HepG2 (cell line): ENCODE measurements at regions not wholly inside any gene's neighbourhood (a gene's known extent, or its start where the extent isn't known, plus 50 kb on each side); places are given as distances from the start of the nearest gene placed in this dataset.

Source experiments
- ATAC-seq: fragments of 200-7000 bp; cut with Tn5 transposase; 3 replicates; pipeline ENCODE4 v1.9.1; 2020; ENCODE audit warnings: mild to moderate bottlenecking, moderate library complexity
- BruUV-seq: library from RNA; stranded (reverse); fragments of 400-500 nt; replicated peaks from 2 replicates; lab custom pipeline; 2021; lab: Mats Ljungman, UMichigan
- CTCF ChIA-PET: fragments of 300-600 bp; formaldehyde crosslinking; extraction: SDS; loops from one replicate; lab custom pipeline; 2021; ENCODE audit warnings: low total read pairs, inconsistent platforms, low intra/inter-chr PET ratio; lab: Yijun Ruan, JAX
- POLR2A ChIA-PET: fragments of 350-600 bp; sonication (Branson Sonifier 250); formaldehyde crosslinking; loops from one replicate; lab custom pipeline; 2020; ENCODE audit warnings: antibody characterized with exemption, inconsistent platforms; lab: Yijun Ruan, JAX
- DNase-seq: peaks from one replicate; pipeline ENCODE4 v3.0.0-alpha.2; 2015; ENCODE audit warnings: low spot score
- FAIRE-seq: peaks from 3 replicates; lab custom pipeline; 2011; peaks lifted over from hg19 to GRCh38; lab: Jason Lieb, UNC
- H2AFZ ChIP-seq: one replicate; pipeline ENCODE4 v1.6.1; 2011; ENCODE audit warnings: low read length, inconsistent platforms
- H3K27ac ChIP-seq: fragments of 300-600 bp; 3 replicates; pipeline ENCODE4 v1.8.0; 2011; ENCODE audit warnings: mixed run types, mild to moderate bottlenecking, mixed read lengths, low read length, inconsistent platforms; ENCODE audit not compliant: insufficient read depth; ENCODE audit errors: extremely low read length
- H3K27me3 ChIP-seq, 2 experiments: fragments of 200-600 bp in 1 of 2; 2 replicates in 1 of 2; 3 replicates in 1 of 2; pipeline versions ENCODE4 v1.6.0 to v1.8.0; 2011; ENCODE audit warnings: low read length in 2 of 2, mild to moderate bottlenecking in 2 of 2, moderate library complexity in 2 of 2, inconsistent platforms in 1 of 2; ENCODE audit not compliant: insufficient read depth in 2 of 2, control insufficient read depth in 1 of 2
- H3K36me3 ChIP-seq, 2 experiments: fragments of 200-600 bp in 1 of 2; replicated peaks in 1 of 2; 2 replicates in 1 of 2; 3 replicates in 1 of 2; pipeline versions ENCODE4 v1.5.1 to v1.8.0; 2011; ENCODE audit warnings: low read length in 2 of 2, inconsistent platforms in 1 of 2; ENCODE audit not compliant: insufficient read depth in 2 of 2, control insufficient read depth in 1 of 2
- H3K4me1 ChIP-seq: 2 replicates; pipeline ENCODE4 v1.5.1; 2012; ENCODE audit warnings: low read length, inconsistent platforms; ENCODE audit not compliant: insufficient read depth
- H3K4me2 ChIP-seq: 2 replicates; pipeline ENCODE4 v1.6.0; 2011; ENCODE audit warnings: low read depth, low read length, inconsistent platforms
- H3K4me3 ChIP-seq, 3 experiments: fragments of 200-600 bp in 1 of 3; sonication (generic), shearing (Covaris generic) in 1 of 3; replicated peaks in 1 of 3; 2 replicates each; pipeline ENCODE4 v1.5.1; 2011 to 2016; ENCODE audit warnings: low read length in 3 of 3, inconsistent platforms in 2 of 3, low read depth in 2 of 3, mild to moderate bottlenecking in 2 of 3, control low read depth in 1 of 3, mixed read lengths in 1 of 3; ENCODE audit not compliant: insufficient read depth in 1 of 3
- H3K79me2 ChIP-seq: one replicate; pipeline ENCODE4 v1.6.1; 2011; ENCODE audit warnings: low read length, inconsistent platforms; ENCODE audit not compliant: insufficient read depth
- H3K9ac ChIP-seq: 2 replicates; pipeline ENCODE4 v1.6.0; 2011; ENCODE audit warnings: mild to moderate bottlenecking, low read depth, low read length, inconsistent platforms; ENCODE audit not compliant: insufficient read depth
- H3K9me3 ChIP-seq: 2 replicates; pipeline ENCODE4 v1.5.1; 2012; ENCODE audit warnings: mild to moderate bottlenecking, low read length
- H4K20me1 ChIP-seq: 2 replicates; pipeline ENCODE4 v1.6.0; 2011; ENCODE audit warnings: inconsistent platforms, mild to moderate bottlenecking, low read length, moderate library complexity; ENCODE audit not compliant: insufficient read depth
- GATAD2A ChIP-seq: IDR thresholded peaks from 2 replicates; pipeline ENCODE4 v1.6.1; 2016
- HMGXB4 ChIP-seq, 2 experiments: sonication (generic) in 1 of 2; formaldehyde crosslinking in 1 of 2; IDR thresholded peaks; 2 replicates each; pipeline versions ENCODE4 v1.4.0 to v1.6.1; 2018 to 2020; ENCODE audit warnings: missing genetic modification reagents in 2 of 2, borderline replicate concordance in 1 of 2, low read depth in 1 of 2, mild to moderate bottlenecking in 1 of 2, missing biosample characterization in 1 of 2
- HOXA5 ChIP-seq: sonication (generic); formaldehyde crosslinking; IDR thresholded peaks from 2 replicates; pipeline ENCODE4 v1.4.0; 2020; ENCODE audit warnings: missing genetic modification reagents
- MAFF ChIP-seq: IDR thresholded peaks from 2 replicates; pipeline ENCODE4 v1.6.1; 2011; ENCODE audit warnings: low read depth, low read length, improper control_type of control experiment
- PCBP2 ChIP-seq: fragments of 200-400 bp; formaldehyde crosslinking; optimal IDR thresholded peaks from 2 replicates; pipeline ENCODE3; 2018; ENCODE audit warnings: low read length, low read depth; ENCODE audit not compliant: poor library complexity, severe bottlenecking
- PREB ChIP-seq: sonication (generic); formaldehyde crosslinking; IDR thresholded peaks from 2 replicates; pipeline ENCODE4 v1.4.0; 2020; ENCODE audit warnings: missing genetic modification reagents
- RAD51 ChIP-seq: fragments of 450-650 bp; IDR thresholded peaks from 2 replicates; pipeline ENCODE4 v1.6.1; 2016; ENCODE audit warnings: borderline replicate concordance
- ZNF550 ChIP-seq: sonication (generic); formaldehyde crosslinking; IDR thresholded peaks from 2 replicates; pipeline ENCODE4 v1.4.0; 2020; ENCODE audit warnings: mild to moderate bottlenecking, missing genetic modification reagents, borderline replicate concordance
- ZNF556 ChIP-seq: sonication (generic); formaldehyde crosslinking; IDR thresholded peaks from 2 replicates; pipeline ENCODE4 v1.4.0; 2020; ENCODE audit warnings: mild to moderate bottlenecking, missing genetic modification reagents, borderline replicate concordance
- WGBS: methylation state at CpG from one replicate; pipeline ENCODE4 v1.1.6; 2017; ENCODE audit warnings: low lambda C conversion rate; 5-methylcytosine and 5-hydroxymethylcytosine counted together
- in situ Hi-C: cut with HindIII; loops from 2 replicates; pipeline ENCODE4 v1.10.0; 2017; ENCODE audit warnings: low pct_unique_long_range_greater_than_20kb; ENCODE audit not compliant: extremely low pct_ligation_motif_present
- intact Hi-C: fragments of 100-400 bp; cut with micrococcal nuclease; formaldehyde crosslinking; loops from one replicate; pipeline ENCODE4 v1.10.0; 2022; ENCODE audit not compliant: unreplicated experiment

DNA sequence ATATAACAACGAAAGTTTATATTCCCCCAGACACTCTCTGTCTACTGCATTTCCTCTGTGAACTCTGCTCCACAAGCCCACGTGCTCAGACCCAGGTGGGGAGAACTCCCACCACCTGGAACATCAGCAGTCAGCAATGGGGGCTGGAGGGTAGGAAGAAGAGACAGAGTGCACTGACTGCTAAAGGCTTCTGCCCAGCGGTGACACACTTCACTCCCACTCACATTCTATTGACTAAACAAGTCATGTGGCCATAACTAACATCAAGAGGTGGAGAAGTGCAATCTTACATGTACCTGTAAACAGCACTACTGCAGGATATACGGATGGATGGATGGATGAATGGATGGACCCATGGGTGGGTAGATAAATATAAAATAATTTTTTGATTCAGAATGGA is 122.2 kb downstream of the MPP7 start:
- DNase-seq = peak; percentile 2
- POLR2A ChIA-PET = no interaction called here
- no peak overlapping the region for H3K4me2 ChIP-seq
- 0 out of 2 replicates have a peak, but pooled peaks cover 10% of the 10 kb centered on the region for H4K20me1 ChIP-seq
- TF ChIP-seq MAFF = no peak
- no peak for TF ChIP-seq HOXA5 (CRISPR knock-in tag)
- no peak for TF ChIP-seq HMGXB4 (CRISPR knock-in tag; IDR thresholded peaks at IDR 0.05; ENCODE audit: borderline replicate concordance in 1 of 2, low read depth in 1 of 2)
- no peak for TF ChIP-seq ZNF556 (CRISPR knock-in tag)
- TF ChIP-seq ZNF550 = no peak
- no peak for TF ChIP-seq PCBP2
- TF ChIP-seq PREB (CRISPR knock-in tag) = no peak
- TF ChIP-seq RAD51 = no peak
- no peak for TF ChIP-seq GATAD2A (CRISPR knock-in tag)
- no peak overlapping the region for H3K27ac ChIP-seq
- intact Hi-C loops (no loop called here), in situ Hi-C loops (no loop called here)
- H3K4me1 ChIP-seq = peaks cover 27% of the 10 kb centered on the region
- H2AFZ ChIP-seq = no peak overlapping the region
- H3K9ac ChIP-seq = no peak overlapping the region
- no peak overlapping the region for H3K4me3 ChIP-seq
- CTCF ChIA-PET = interaction anchor here (2.7 kb wide), 1 partner anchor 439 kb away, joined by 14 read pairs; no protein-coding TSS in a partner anchor
- no peaks in the 10 kb centered on the region for H3K79me2 ChIP-seq
- BruUV-seq = no TSS peak
- FAIRE-seq = no peak
- H3K9me3 ChIP-seq = no peaks in the 10 kb centered on the region
- 50% methylated on average over 4 of the region's 4 CpGs for WGBS
- no peaks in the 10 kb centered on the region for H3K27me3 ChIP-seq
- ATAC-seq = no peak; the same call in 2 of the 3 replicates
- no peaks in the 10 kb centered on the region for H3K36me3 ChIP-seq
